Trophoblast cell (in vitro differentiated cells and primary cell): ENCODE measurements at regions not wholly inside any gene's neighbourhood (a gene's known extent, or its start where the extent isn't known, plus 50 kb on each side); places are given as distances from the start of the nearest gene placed in this dataset.
A peak's percentile ranks its signal among the peaks of the same experiment; 100 is the strongest.

Source experiments
- DNase-seq, 2 donors: peaks; one replicate each; pipeline ENCODE4 v3.0.0-alpha.2; 2016
- H2AFZ ChIP-seq: 2 replicates; pipeline ENCODE4 v1.6.1; 2013; ENCODE audit warnings: low read length, moderate library complexity, mild to moderate bottlenecking; ENCODE audit not compliant: insufficient read depth, poor library complexity
- H2AK5ac ChIP-seq: 2 replicates; pipeline ENCODE4 v1.6.1; 2013; ENCODE audit warnings: mild to moderate bottlenecking, low read length
- H2BK120ac ChIP-seq: 2 replicates; pipeline ENCODE4 v1.6.1; 2013; ENCODE audit warnings: low read length, mild to moderate bottlenecking, moderate library complexity; ENCODE audit not compliant: insufficient read depth, poor library complexity
- H2BK12ac ChIP-seq: 2 replicates; pipeline ENCODE4 v1.6.1; 2013; ENCODE audit warnings: mild to moderate bottlenecking, low read length, moderate library complexity
- H2BK5ac ChIP-seq: 2 replicates; pipeline ENCODE4 v1.6.1; 2013; ENCODE audit warnings: low read length, low read depth, moderate library complexity, mild to moderate bottlenecking; ENCODE audit not compliant: poor library complexity
- H3K14ac ChIP-seq: 2 replicates; pipeline ENCODE4 v1.6.1; 2013; ENCODE audit warnings: mild to moderate bottlenecking, low read length
- H3K18ac ChIP-seq: 2 replicates; pipeline ENCODE4 v1.6.1; 2013; ENCODE audit warnings: mild to moderate bottlenecking, low read length
- H3K23ac ChIP-seq: 2 replicates; pipeline ENCODE4 v1.6.1; 2013; ENCODE audit warnings: low read length
- H3K27ac ChIP-seq: 2 replicates; pipeline ENCODE4 v1.5.1; 2013; ENCODE audit warnings: low read depth, mild to moderate bottlenecking, inconsistent platforms, low read length, moderate library complexity
- H3K27me3 ChIP-seq: 2 replicates; pipeline ENCODE4 v1.6.1; 2013; ENCODE audit warnings: inconsistent platforms, mild to moderate bottlenecking, low read length, moderate library complexity; ENCODE audit not compliant: insufficient read depth
- H3K36me3 ChIP-seq, 2 experiments: 1 replicate in 1 of 2; 2 replicates in 1 of 2; pipeline ENCODE4 v1.6.1; 2013; ENCODE audit warnings: low read length in 2 of 2, mild to moderate bottlenecking in 2 of 2, moderate library complexity in 1 of 2; ENCODE audit not compliant: insufficient read depth in 2 of 2, control insufficient read depth in 1 of 2
- H3K4ac ChIP-seq: 2 replicates; pipeline ENCODE4 v1.6.1; 2013; ENCODE audit warnings: low read depth, mild to moderate bottlenecking, low read length, moderate library complexity
- H3K4me1 ChIP-seq, 2 experiments: 1 replicate in 1 of 2; 2 replicates in 1 of 2; pipeline ENCODE4 v1.6.1; 2013; ENCODE audit warnings: low read length in 2 of 2, mild to moderate bottlenecking in 2 of 2, moderate library complexity in 1 of 2; ENCODE audit not compliant: insufficient read depth in 2 of 2, control insufficient read depth in 1 of 2
- H3K4me2 ChIP-seq: 2 replicates; pipeline ENCODE4 v1.6.1; 2013; ENCODE audit warnings: inconsistent platforms, mild to moderate bottlenecking, low read length, moderate library complexity
- H3K4me3 ChIP-seq: 2 replicates; pipeline ENCODE4 v1.5.1; 2013; ENCODE audit warnings: mild to moderate bottlenecking, low read depth, low read length, inconsistent platforms
- H3K79me1 ChIP-seq: one replicate; pipeline ENCODE4 v1.6.1; 2013; ENCODE audit warnings: low read length
- H3K79me2 ChIP-seq: 2 replicates; pipeline ENCODE4 v1.6.1; 2013; ENCODE audit warnings: low read length, mild to moderate bottlenecking; ENCODE audit not compliant: control insufficient read depth, insufficient read depth, poor library complexity
- H3K9ac ChIP-seq: 2 replicates; pipeline ENCODE4 v1.6.1; 2013; ENCODE audit warnings: mild to moderate bottlenecking, low read length
- H3K9me3 ChIP-seq: 2 replicates; pipeline ENCODE4 v1.6.1; 2013; ENCODE audit warnings: low read depth, mild to moderate bottlenecking, control low read depth, inconsistent platforms, low read length; ENCODE audit not compliant: insufficient read depth
- H4K12ac ChIP-seq: 2 replicates; pipeline ENCODE4 v1.6.1; 2013; ENCODE audit warnings: low read depth, mild to moderate bottlenecking, low read length, moderate library complexity
- H4K8ac ChIP-seq: 2 replicates; pipeline ENCODE4 v1.6.1; 2013; ENCODE audit warnings: low read depth, mild to moderate bottlenecking, low read length, moderate library complexity
- H4K91ac ChIP-seq: one replicate; pipeline ENCODE4 v1.6.1; 2013; ENCODE audit warnings: low read depth, mild to moderate bottlenecking, low read length, moderate library complexity
- WGBS: extraction: QIAGEN DNeasy Blood & Tissue Kit; methylation state at CpG from one replicate; pipeline ENCODE4 v1.1.7; 2013; ENCODE audit warnings: missing lambda C conversion rate; ENCODE audit not compliant: insufficient read length, insufficient coverage; ENCODE audit errors: extremely low coverage; 5-methylcytosine and 5-hydroxymethylcytosine counted together

DNA sequence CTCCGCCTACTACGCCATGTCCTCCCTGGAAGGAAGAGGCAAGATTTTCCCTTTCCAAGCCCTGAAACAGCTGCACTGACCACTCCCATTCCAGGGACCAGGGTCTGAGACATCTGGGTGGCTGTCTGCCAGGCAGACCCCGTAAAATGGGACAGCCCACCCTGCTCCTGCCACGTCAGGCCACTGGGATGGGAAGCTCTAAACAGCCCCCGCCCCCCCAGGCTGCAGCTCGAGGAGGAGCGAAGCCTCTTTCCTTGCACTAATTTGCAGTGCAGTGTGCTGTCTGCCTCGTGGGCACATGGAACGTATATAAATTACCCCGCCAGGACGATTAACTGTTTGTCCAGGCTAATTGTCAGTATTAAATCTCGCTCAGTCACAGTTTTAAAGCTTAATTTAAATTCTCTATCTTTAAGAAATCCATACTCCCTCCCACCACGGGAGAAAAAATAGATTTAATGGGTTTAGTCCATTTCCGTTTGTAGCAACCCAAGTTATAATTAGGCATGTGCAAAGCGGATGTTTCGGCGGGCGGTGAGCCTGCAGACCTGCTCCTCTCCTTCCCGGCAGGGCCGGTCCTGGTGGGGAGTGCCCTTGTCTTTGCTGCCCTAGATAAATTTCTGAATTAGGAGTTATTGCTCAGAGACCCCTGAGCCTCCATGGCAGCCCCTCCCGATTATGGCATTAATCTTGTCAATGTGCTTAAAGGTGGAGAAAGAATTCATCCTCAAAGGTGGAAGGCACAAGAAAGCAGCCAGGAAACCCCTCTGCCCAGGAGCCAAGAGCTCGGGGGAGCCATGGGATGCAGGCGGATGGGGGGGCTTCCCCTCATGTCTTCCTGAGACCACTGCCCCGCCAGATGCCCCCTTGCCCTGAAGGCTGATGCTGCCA, 268.0 kb upstream of the TNRC6C start:
- Histone ChIP-seq H3K9ac (no peak overlapping the region), H3K36me3 (no peaks in the 10 kb centered on the region), H3K4me2 (no peak overlapping the region), H3K4ac (no peak overlapping the region), H2AFZ (no peak overlapping the region), H2BK120ac (no peak overlapping the region), H2BK5ac (no peak overlapping the region), H4K12ac (no peak overlapping the region), H3K4me1 (no peaks in the 10 kb centered on the region), H3K23ac (no peak overlapping the region), H3K18ac (no peak overlapping the region), H2BK12ac (no peak overlapping the region), H3K14ac (no peak overlapping the region), H4K91ac (no peak overlapping the region), H3K79me1 (no peaks in the 10 kb centered on the region), H3K79me2 (no peaks in the 10 kb centered on the region), H3K9me3 (no peaks in the 10 kb centered on the region), H3K4me3 (no peak overlapping the region), H4K8ac (no peak overlapping the region), H3K27ac (no peak overlapping the region), H2AK5ac (no peak overlapping the region), H3K27me3 (peaks cover 4% of the 10 kb centered on the region)
- no peak for DNase-seq
- WGBS, result no CpG with 5 or more reads among the region's 24 CpGs

DNA sequence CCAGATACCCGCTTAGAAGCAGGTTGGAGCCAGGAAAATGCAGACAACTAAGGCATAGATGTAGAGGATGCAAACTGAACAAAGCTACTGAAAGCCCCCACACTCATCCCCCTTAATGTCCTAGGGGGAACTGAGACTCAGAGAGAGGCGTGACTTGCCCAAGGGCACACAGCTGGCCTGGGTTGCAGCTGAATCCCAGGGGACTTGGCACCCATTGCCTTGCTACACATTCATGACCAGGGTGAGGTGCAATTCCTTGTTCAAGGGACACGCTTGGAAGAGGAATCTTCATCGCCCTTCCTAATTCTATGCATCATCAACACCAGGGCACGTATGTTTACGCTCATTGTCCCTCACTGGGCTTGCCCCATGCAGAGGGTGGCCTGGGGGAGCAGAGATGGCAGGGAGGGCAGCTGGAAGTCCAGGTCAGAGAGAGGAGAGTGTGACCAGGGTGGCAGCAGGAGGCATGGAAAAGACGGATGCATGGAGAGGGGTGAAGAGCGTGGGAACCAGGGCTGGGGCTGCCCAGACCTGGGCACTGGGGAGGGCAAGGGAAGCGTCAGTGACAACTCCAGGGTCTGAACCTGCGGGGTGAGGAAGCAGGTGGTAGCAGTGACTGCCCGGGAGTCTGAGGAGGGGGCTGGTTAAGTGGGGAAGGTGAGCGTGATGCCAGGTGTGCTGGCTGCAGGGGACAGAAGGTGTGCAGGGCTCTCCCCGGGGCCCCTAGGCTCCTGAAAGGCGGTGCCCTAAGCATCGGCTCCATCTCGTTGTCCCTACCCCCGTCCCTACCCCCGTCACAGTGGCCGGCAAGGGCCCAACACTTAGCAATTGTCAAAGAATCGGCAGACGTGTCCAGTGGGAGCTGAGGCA, 267.1 kb upstream of the TNRC6C start:
- H3K14ac ChIP-seq, result no peak overlapping the region
- no peaks in the 10 kb centered on the region for H3K36me3 ChIP-seq
- H3K79me2 ChIP-seq, result no peaks in the 10 kb centered on the region
- H3K79me1 ChIP-seq, result no peaks in the 10 kb centered on the region
- H4K91ac ChIP-seq, result no peak overlapping the region
- H2AFZ ChIP-seq, result no peak overlapping the region
- no peak overlapping the region for H4K12ac ChIP-seq
- H3K9me3 ChIP-seq, result no peaks in the 10 kb centered on the region
- no peak overlapping the region for H2BK5ac ChIP-seq
- WGBS, result no CpG with 5 or more reads among the region's 21 CpGs
- no peak overlapping the region for H4K8ac ChIP-seq
- H3K27ac ChIP-seq, result no peak overlapping the region
- no peak overlapping the region for H3K4ac ChIP-seq
- H3K18ac ChIP-seq, result no peak overlapping the region
- H3K27me3 ChIP-seq, result peaks cover 10% of the 10 kb centered on the region
- H2BK12ac ChIP-seq, result no peak overlapping the region
- H3K4me3 ChIP-seq, result no peak overlapping the region
- H3K9ac ChIP-seq, result no peak overlapping the region
- H2BK120ac ChIP-seq, result no peak overlapping the region
- no peak overlapping the region for H3K23ac ChIP-seq
- no peaks in the 10 kb centered on the region for H3K4me1 ChIP-seq
- no peak for DNase-seq
- no peak overlapping the region for H2AK5ac ChIP-seq
- H3K4me2 ChIP-seq, result no peak overlapping the region

DNA sequence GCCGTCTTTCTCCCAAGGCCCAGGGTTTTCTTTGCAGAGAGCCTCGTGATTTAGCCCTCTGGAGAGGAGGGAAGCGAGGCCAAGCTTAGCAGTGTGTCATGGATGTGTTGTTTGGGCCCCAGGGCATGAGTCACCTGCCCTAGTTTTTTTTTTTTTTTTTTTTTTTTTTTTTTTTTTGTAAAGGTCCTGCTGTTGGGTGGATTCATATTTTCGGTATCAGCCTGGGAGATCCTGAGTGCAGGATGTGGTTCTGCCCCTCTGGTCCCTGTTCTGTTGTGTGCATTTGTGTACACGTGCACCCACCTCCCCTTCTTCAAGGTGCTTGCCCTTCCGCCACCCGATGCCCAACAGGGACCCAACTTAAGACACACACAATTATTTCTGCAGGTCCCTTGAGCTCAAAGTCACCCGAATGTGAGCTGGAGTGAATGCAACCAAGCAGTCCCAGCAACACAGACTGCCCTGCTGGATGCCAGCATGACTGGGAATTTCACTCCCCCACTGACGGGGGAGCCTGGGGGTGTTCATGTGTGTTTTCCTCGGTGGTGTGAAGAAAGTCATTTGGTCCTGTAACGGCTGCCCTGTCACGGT, 265.8 kb upstream of the TNRC6C start:
- WGBS, result no CpG with 5 or more reads among the region's 12 CpGs
- H2AK5ac ChIP-seq, result no peak overlapping the region
- peaks cover 21% of the 10 kb centered on the region for H3K27me3 ChIP-seq

DNA sequence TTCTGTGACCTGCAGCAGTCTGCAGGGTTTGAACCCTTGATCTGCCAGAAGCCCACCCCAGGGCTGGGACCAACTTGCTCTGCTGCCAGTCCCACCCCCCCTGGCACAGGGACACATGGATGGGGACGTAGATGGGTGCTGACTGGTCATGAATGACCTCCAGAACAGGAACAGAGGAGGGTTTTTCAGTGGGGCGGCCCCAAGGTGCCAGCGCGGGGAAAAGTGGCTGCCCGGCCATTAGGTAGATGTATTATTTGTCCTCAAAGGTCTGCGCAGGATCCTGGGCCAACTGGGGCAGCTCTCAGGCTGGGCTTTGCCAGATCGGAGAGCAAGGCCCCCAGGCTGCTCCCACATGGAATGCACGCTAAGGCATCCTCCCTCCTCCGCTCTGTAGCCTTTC, 265.2 kb upstream of the TNRC6C start:
- Histone ChIP-seq H4K91ac (no peak overlapping the region), H4K8ac (no peak overlapping the region), H2AK5ac (no peak overlapping the region), H2BK120ac (no peak overlapping the region), H3K4me3 (no peak overlapping the region), H3K9ac (no peak overlapping the region), H3K4me1 (no peaks in the 10 kb centered on the region), H3K4me2 (no peak overlapping the region), H3K23ac (no peak overlapping the region), H3K14ac (no peak overlapping the region), H3K27ac (no peak overlapping the region), H3K79me2 (no peaks in the 10 kb centered on the region), H4K12ac (no peak overlapping the region), H3K9me3 (no peaks in the 10 kb centered on the region), H3K36me3 (no peaks in the 10 kb centered on the region), H2BK12ac (no peak overlapping the region), H3K18ac (no peak overlapping the region), H3K79me1 (no peaks in the 10 kb centered on the region), H2BK5ac (no peak overlapping the region), H3K4ac (no peak overlapping the region), H2AFZ (no peak overlapping the region), H3K27me3 (peaks cover 23% of the 10 kb centered on the region)
- DNase-seq, result no peak
- WGBS, result no CpG with 5 or more reads among the region's 9 CpGs

More for the DNA sequence above, 265.8 kb upstream of the TNRC6C start:
- H3K14ac ChIP-seq, result no peak overlapping the region
- no peak overlapping the region for H3K9ac ChIP-seq
- H3K18ac ChIP-seq, result no peak overlapping the region
- H2BK5ac ChIP-seq, result no peak overlapping the region
- no peak overlapping the region for H2BK120ac ChIP-seq
- no peak overlapping the region for H2AFZ ChIP-seq
- no peak overlapping the region for H3K4ac ChIP-seq
- H3K27ac ChIP-seq, result no peak overlapping the region
- H3K4me2 ChIP-seq, result no peak overlapping the region
- peak overlapping the region; percentile 11 for H3K4me3 ChIP-seq
- no peak overlapping the region for H2BK12ac ChIP-seq
- H3K4me1 ChIP-seq, result no peaks in the 10 kb centered on the region
- H4K8ac ChIP-seq, result no peak overlapping the region
- no peaks in the 10 kb centered on the region for H3K36me3 ChIP-seq
- H3K23ac ChIP-seq, result no peak overlapping the region
- peak in 1 of 2 donors; percentile 31 for DNase-seq
- no peaks in the 10 kb centered on the region for H3K79me2 ChIP-seq
- no peak overlapping the region for H4K91ac ChIP-seq
- no peak overlapping the region for H4K12ac ChIP-seq
- H3K79me1 ChIP-seq, result no peaks in the 10 kb centered on the region
- no peaks in the 10 kb centered on the region for H3K9me3 ChIP-seq
